UCSD-AML1 (cell line): ENCODE measurements at regions not wholly inside any gene's neighbourhood (a gene's known extent, or its start where the extent isn't known, plus 50 kb on each side); places are given as distances from the start of the nearest gene placed in this dataset.
"Not testable (repeated sequence)": the region's sequence is repeated elsewhere in the genome, so short reads cannot be mapped to it uniquely, and the experiment has no call there.

Experiments
- DNase-seq: peaks from one replicate; lab custom pipeline; 2025; ENCODE audit not compliant: unreplicated experiment; lab: John Stamatoyannopoulos, UW

GRCh38 chr2:107094450-107094986 is 208.6 kb upstream of the ST6GAL2 start:
- no peak for DNase-seq

DNA sequence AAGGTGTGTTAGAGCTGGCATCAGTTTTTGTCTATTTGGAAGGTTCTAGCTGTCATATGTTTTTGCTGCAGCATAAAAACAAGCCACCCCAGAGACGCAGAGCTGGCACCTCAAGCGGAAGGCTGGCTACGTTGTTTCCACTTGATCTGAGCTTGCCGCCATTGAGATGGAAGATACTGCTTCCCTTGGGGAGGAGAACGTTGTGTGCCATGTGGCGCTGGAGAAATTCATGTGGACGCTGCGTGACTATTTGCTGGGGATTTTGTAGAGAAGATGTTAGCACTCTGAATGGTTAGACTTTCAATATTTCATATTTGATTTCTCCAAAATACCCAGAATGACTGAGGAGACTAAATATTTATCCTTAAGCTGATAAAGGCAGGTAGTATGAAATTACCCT is 216.2 kb upstream of the ST6GAL2 start:
- DNase-seq: no peak

- no peak for DNase-seq
Observed at GRCh38 chr2:107107351-107107750, 221.4 kb upstream of the ST6GAL2 start.

DNA sequence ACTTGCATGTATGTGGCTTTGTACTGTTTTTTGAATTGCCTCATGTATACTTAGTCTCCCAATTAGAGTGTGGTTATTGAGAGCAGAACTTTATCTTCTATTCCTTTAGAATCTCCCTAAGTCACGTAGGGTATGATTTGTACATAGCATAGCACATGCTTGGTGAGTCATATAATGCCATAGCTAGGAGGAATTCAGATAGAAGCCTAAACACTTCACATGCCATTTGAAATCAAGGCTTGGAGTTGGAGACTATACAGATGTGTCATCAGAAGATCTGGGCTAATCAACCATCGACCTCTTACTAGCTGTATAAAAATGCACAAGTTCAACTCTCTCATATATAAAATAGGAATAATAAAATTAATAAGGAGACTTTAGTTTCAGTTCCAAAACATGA is 222.6 kb upstream of the ST6GAL2 start:
- no peak for DNase-seq

DNA sequence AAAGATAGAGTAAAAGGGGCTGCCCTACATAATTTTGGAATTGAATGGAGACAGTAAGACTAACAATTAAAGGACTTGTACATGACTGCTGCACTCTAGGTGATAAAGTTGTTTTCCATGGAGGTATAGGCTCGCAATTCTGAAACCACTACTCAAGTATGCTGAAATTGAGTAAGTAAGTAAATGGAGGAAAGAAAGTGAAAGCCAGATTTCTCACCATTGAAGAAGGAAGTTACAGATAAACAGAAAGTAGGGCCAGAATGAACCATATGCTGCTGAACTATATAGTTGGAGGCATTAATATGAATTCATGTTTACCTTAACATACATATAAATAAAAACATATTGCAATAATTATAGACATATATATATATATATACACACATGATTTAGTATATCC is 225.7 kb upstream of the ST6GAL2 start:
- no peak for DNase-seq

DNA sequence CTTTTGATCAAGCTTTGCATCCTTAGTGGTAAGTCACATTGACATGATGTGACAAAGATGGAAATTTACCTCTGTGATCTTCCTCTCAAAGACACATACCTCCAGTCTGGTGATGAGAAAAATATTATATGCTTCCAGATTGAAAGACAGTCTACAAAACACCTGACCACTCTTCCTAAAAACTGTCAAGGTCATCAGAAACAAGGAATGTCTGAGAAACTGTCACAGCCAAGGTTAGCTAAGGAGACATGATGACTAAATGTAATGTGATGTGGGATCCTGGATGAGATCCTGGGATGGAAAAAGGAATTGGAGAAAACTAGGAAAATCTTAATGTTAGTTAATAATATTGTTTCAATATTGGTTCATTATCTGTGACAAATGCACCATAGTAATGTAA is 226.6 kb upstream of the ST6GAL2 start:
- DNase-seq: no peak

DNA sequence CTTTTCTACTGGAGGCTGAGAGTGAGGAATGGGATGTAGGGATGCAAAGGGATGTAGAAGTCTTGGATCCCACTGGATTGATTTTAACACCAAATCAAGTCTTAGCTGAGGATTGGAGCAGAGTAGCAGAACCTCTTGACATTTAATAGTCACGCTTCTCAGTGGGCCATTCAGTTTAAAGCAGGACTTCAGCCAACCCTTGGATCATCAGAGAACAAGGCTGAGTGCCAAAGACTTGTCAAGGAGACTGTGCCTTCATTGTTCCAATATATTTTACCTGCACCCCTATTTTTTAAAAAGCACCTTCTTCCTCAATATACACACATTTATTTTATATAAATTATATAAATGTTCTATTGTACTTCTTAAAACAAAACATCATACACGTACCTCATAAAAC is 242.4 kb upstream of the ST6GAL2 start:
- no peak for DNase-seq

- DNase-seq: peak; percentile 8
Observed at GRCh38 chr2:107132070-107132469, 246.1 kb upstream of the ST6GAL2 start.

GRCh38 chr2:107132746-107133145 is 246.8 kb upstream of the ST6GAL2 start:
- DNase-seq: no peak

DNA sequence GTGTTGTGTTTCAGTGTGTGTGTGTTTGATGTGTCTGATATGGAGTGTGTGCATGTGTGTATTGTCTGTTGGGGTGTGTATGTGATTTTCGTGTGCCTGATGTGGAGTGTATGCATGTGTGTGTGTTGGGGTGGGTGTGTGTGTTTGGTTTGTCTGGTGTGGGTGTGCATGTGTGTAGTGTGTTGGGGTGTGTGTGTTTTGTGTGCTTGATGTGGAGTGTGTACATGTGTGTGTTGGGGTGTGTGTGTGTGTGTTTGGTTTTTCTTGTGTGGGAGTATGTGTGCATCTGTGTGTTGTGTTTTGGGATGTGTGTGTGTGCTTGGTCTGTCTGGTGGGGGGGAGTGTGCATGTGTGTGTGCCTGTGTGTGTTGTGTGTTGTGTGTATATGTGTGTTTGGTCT is 247.4 kb upstream of the ST6GAL2 start:
- DNase-seq: no peak

DNA sequence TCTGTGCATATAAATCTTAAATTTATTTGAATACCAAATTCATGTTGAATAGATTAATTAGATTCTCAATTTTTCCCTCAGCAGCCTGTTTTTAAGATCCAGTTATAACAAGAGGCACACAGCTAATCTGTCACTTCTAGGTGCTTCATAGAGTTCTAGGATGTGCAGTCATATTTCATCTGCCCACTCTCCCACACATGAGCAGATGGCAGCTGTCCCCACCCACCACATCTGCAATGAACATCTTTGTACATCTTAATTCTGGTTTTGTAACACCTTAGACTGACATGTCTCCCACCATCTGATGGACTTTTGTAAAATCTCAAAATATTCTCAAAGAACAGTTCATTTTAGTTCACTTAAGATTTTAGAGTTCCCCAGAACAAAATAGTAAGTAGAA is 250.8 kb upstream of the ST6GAL2 start:
- DNase-seq: no peak

- no peak for DNase-seq
Observed at GRCh38 chr2:107137706-107138105, 251.7 kb upstream of the ST6GAL2 start.

GRCh38 chr2:107146181-107146580 is 260.2 kb upstream of the ST6GAL2 start:
- DNase-seq: no peak

DNA sequence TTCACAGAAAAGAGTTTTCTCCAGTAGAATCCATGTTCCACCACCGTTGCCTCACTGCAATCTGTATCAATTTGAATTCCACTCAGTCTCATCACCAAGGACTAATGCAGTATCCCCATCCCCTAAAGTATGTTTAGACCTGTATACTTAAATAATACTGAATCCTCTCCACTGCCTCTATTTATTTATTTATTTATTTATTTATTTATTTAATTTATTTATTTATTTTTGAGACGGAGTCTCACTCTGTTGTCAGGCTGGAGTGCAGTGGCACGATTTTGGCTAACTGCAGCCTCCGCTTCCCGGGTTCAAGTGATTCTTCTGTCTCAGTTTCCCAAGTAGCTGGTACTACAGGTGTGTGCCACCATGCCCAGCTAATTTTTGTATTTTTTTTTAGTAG is 260.7 kb upstream of the ST6GAL2 start:
- DNase-seq: not testable (repeated sequence)

GRCh38 chr2:107148055-107148454 is 262.1 kb upstream of the ST6GAL2 start:
- no peak for DNase-seq

GRCh38 chr2:107148496-107148895 is 262.5 kb upstream of the ST6GAL2 start:
- no peak for DNase-seq

DNA sequence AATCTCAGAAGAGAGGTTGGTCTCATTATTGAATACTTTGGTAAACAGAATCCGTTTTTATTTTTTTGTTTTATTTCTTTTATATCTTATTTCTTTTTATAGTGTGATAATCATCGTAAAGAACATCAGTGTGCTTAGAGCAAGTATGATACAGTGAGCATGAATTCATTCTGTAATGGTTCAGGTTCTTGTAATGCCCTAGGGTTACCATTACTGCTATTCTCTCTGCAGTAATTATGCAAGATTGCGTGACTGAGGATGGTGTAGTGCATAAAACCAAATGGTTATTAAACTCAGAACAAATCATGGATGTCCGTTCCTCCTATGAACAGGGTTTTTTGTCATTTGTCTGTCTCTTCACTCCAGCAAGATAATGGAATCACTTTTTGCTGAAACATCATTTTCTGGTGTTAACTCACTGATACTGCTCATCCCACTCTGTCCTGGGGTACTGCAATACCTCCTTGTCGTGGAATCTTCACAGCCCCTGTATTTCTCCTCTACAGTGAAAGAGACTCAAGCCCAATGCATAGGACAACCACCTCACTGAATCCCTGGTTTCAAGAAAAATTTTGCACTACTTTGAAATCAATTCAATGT is 274.8 kb upstream of the ST6GAL2 start:
- no peak for DNase-seq

DNA sequence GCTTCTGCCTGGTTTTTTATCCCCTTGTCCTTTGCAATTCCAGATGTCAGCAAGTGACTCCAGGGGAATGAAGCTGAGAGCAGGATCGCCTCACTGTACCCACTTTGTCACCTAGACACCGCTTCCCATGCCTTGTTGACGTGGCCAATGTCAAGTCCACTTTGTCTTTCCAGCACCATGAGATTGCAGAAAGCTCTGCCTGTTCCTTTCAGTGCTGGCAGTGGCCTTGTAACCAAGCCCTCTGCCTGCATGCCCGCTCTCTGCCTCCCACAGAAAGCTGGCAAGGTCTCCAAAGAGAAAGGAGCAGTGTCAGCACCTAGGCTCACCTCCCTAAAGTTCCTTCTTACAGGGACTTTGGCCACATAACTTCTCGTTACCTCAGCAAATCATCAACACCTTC is 282.2 kb upstream of the ST6GAL2 start:
- no peak for DNase-seq

DNA sequence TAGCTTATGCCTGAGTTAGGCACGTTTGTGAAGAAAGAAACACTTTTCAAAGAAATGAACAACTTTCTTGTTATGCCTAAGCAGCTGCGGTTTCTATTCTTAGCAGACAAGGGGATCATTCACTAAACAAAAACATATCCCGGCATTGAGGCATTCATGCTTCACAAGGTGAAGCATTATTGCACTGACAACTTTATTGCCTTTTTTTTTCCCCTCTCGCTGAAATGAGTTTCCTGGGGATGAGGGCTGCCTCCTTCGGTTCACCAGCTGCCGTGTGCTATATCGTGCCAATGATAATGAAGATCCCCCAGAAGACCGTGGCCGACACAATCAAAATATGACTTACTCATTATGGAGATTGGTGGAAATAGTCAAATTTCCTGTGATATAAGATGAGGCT is 288.2 kb upstream of the ST6GAL2 start:
- no peak for DNase-seq

GRCh38 chr2:107182981-107183380 is 297.0 kb upstream of the ST6GAL2 start:
- no peak for DNase-seq

DNA sequence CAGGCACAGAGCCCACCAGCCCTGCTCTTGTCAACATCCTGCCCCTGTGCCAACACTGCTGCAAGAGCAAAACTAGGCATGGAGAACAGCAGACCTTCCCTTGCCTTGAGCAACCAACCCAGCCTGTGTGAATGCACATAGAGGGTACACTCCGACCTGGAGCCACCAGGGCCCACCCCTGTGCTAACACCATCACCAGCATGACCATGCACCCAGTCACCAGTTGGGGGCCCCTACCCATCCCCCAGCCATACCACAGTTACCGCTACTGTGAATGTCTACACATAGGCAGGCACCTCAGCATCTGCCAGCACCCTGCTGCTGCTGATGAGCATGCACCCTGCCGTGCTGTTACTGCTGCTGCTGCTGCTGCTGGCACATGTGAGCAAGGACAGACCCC is 301.9 kb upstream of the ST6GAL2 start:
- no peak for DNase-seq

GRCh38 chr2:107195631-107196030 is 309.7 kb upstream of the ST6GAL2 start:
- DNase-seq: no peak

DNA sequence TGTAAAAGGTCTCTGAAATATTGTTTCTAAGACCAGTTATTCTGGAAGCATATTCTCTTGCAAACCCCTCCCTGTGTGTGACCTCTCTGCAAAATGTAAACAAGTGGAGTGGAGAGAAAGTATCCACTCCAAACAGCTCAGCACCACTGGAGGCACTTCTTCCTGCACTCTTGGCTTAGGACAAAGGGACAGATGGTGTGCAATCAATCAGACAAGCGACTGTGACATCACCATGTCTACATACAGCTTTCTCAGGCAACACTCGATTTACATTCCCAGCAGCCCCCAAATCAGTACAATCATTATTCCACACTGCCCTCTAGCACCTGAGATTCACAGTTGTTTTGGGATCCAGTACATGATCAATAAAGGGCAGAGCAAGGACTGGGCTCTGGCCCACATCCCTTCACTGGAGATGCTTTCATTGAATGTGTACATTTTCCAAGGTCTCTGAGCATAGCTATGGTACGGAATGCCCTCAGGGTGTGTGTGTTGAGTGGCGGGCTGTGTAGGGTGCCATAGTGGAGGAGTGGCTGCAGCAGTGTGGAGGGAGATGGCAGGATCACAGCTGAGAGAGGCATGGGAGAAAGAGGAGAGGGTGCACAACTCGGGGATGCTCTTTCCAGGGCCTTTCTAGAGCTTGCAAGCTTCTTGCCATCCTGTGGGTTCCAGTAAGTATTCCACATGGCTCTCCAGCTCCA is 311.8 kb upstream of the ST6GAL2 start:
- DNase-seq: no peak
